Liver (tissue), 7 donors: ENCODE measurements at regions not wholly inside any gene's neighbourhood (a gene's known extent, or its start where the extent isn't known, plus 50 kb on each side); places are given as distances from the start of the nearest gene placed in this dataset.

Experiments used
- DNase-seq: peaks from one replicate; pipeline ENCODE4 v3.0.0-alpha.2; 2017; ENCODE audit warnings: low spot score
- H3K27ac ChIP-seq, 2 donors: one replicate each; pipeline ENCODE4 v1.7.0; 2013; ENCODE audit warnings: inconsistent platforms in 2 of 2, low read length in 2 of 2, control low read depth in 1 of 2, low read depth in 1 of 2, mild to moderate bottlenecking in 1 of 2
- H3K27me3 ChIP-seq, 4 donors: one replicate each; pipeline versions ENCODE4 v1.6.1 to v1.7.0; 2013; ENCODE audit warnings: low read length in 3 of 4, inconsistent platforms in 1 of 4, mild to moderate bottlenecking in 1 of 4, moderate library complexity in 1 of 4; ENCODE audit not compliant: control insufficient read depth in 4 of 4, insufficient read depth in 4 of 4
- H3K36me3 ChIP-seq, 4 donors: one replicate each; pipeline versions ENCODE4 v1.6.1 to v1.7.0; 2013; ENCODE audit warnings: low read length in 3 of 4, mild to moderate bottlenecking in 3 of 4, low read depth in 1 of 4, moderate library complexity in 1 of 4; ENCODE audit not compliant: control insufficient read depth in 4 of 4, insufficient read depth in 3 of 4
- H3K4me1 ChIP-seq, 4 donors: one replicate each; pipeline versions ENCODE4 v1.6.1 to v1.7.0; 2013; ENCODE audit warnings: low read length in 3 of 4, mild to moderate bottlenecking in 3 of 4, moderate library complexity in 1 of 4; ENCODE audit not compliant: control insufficient read depth in 4 of 4, insufficient read depth in 4 of 4
- H3K4me3 ChIP-seq, 3 donors: one replicate each; pipeline versions ENCODE4 v1.6.1 to v1.7.0; 2013; ENCODE audit warnings: low read length in 3 of 3, control low read depth in 1 of 3, low read depth in 1 of 3, mild to moderate bottlenecking in 1 of 3
- H3K9ac ChIP-seq, 2 donors: one replicate each; pipeline ENCODE4 v1.7.0; 2013; ENCODE audit warnings: low read length in 2 of 2, mild to moderate bottlenecking in 2 of 2, moderate library complexity in 2 of 2, control low read depth in 1 of 2, low read depth in 1 of 2
- H3K9me3 ChIP-seq, 4 donors: one replicate each; pipeline versions ENCODE4 v1.6.1 to v1.7.0; 2013; ENCODE audit warnings: low read length in 3 of 4; ENCODE audit not compliant: control insufficient read depth in 4 of 4
- EGR1 ChIP-seq, 2 donors: IDR thresholded peaks; 2 replicates each; pipeline ENCODE4 v1.6.1; 2016 to 2018; ENCODE audit warnings: antibody characterized with exemption in 2 of 2, low read depth in 2 of 2
- GABPA ChIP-seq, 2 donors: IDR thresholded peaks in 1 of 2; conservative IDR thresholded peaks in 1 of 2; 2 replicates each; pipeline ENCODE4 v1.6.1; 2016; ENCODE audit warnings: antibody characterized with exemption in 2 of 2, mild to moderate bottlenecking in 1 of 2, moderate library complexity in 1 of 2
- HNF4A ChIP-seq, 2 donors: conservative IDR thresholded peaks; 2 replicates each; pipeline ENCODE4 v1.6.1; 2016; ENCODE audit warnings: antibody characterized with exemption in 2 of 2, mild to moderate bottlenecking in 2 of 2
- HNF4G ChIP-seq: IDR thresholded peaks from 2 replicates; pipeline ENCODE4 v1.6.1; 2016; ENCODE audit warnings: antibody characterized with exemption
- RAD21 ChIP-seq, 2 donors: IDR thresholded peaks; 2 replicates each; pipeline ENCODE4 v1.6.1; 2016; ENCODE audit warnings: antibody characterized with exemption in 2 of 2, mild to moderate bottlenecking in 2 of 2
- SP1 ChIP-seq: IDR thresholded peaks from 2 replicates; pipeline ENCODE4 v1.6.1; 2018; ENCODE audit warnings: antibody characterized with exemption, mild to moderate bottlenecking
- TAF1 ChIP-seq: conservative IDR thresholded peaks from 2 replicates; pipeline ENCODE4 v1.6.1; 2016; ENCODE audit warnings: antibody characterized with exemption, mild to moderate bottlenecking
- WGBS: extraction: QIAGEN DNeasy Blood & Tissue Kit; methylation state at CpG from one replicate; pipeline ENCODE4 v1.1.7; 2013; 5-methylcytosine and 5-hydroxymethylcytosine counted together
- TF ChIP-seq, protein P1 (sequence below): IDR thresholded peaks from 2 replicates; pipeline ENCODE4 v1.6.1; 2016; ENCODE audit warnings: antibody characterized with exemption
- TF ChIP-seq, protein P2 (sequence below): IDR thresholded peaks from 2 replicates; pipeline ENCODE4 v1.6.1; 2016; ENCODE audit warnings: antibody characterized with exemption
- TF ChIP-seq, protein P3 (sequence below): IDR thresholded peaks from 2 replicates; pipeline ENCODE4 v1.6.1; 2016; ENCODE audit warnings: antibody characterized with exemption, mild to moderate bottlenecking
- donor health status: healthy.
- donor health status: healthy.
- donor health status: healthy.
- donor health status: healthy.

DNA sequence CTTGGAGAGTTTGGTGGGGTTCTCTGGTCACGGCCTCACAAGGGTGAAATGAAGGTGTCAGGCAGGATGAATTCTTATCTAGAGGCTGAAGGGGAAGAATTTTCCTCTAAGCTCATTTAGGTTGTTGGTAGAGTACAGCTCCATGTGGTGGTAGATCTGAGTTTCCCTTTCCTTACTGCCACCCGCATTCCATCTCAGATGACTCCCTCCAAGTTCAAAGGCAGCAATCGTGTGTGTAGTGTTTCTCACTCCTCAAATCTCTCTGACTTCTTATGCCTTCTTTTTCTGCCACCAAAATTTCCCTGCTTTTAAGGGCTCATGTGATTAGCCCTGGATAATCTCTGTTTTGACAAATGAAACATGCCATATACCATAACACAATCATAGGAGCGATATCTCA is 135.5 kb upstream of the MYOCD start:
- H3K36me3 ChIP-seq: no peaks in the 10 kb centered on the region
- no peaks in the 10 kb centered on the region for H3K9me3 ChIP-seq
- H3K4me1 ChIP-seq: no peaks in the 10 kb centered on the region
- 79% methylated on average over 4 of the region's 4 CpGs for WGBS
- H3K27me3 ChIP-seq: no peaks in the 10 kb centered on the region
- no peak for DNase-seq
- no peak overlapping the region for H3K9ac ChIP-seq
- no peak overlapping the region for H3K4me3 ChIP-seq
- TF ChIP-seq, protein P1, sequence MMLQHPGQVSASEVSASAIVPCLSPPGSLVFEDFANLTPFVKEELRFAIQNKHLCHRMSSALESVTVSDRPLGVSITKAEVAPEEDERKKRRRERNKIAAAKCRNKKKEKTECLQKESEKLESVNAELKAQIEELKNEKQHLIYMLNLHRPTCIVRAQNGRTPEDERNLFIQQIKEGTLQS: no peak
- TF ChIP-seq, protein P2, sequence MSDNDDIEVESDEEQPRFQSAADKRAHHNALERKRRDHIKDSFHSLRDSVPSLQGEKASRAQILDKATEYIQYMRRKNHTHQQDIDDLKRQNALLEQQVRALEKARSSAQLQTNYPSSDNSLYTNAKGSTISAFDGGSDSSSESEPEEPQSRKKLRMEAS: no peak
- TF ChIP-seq, protein P3, sequence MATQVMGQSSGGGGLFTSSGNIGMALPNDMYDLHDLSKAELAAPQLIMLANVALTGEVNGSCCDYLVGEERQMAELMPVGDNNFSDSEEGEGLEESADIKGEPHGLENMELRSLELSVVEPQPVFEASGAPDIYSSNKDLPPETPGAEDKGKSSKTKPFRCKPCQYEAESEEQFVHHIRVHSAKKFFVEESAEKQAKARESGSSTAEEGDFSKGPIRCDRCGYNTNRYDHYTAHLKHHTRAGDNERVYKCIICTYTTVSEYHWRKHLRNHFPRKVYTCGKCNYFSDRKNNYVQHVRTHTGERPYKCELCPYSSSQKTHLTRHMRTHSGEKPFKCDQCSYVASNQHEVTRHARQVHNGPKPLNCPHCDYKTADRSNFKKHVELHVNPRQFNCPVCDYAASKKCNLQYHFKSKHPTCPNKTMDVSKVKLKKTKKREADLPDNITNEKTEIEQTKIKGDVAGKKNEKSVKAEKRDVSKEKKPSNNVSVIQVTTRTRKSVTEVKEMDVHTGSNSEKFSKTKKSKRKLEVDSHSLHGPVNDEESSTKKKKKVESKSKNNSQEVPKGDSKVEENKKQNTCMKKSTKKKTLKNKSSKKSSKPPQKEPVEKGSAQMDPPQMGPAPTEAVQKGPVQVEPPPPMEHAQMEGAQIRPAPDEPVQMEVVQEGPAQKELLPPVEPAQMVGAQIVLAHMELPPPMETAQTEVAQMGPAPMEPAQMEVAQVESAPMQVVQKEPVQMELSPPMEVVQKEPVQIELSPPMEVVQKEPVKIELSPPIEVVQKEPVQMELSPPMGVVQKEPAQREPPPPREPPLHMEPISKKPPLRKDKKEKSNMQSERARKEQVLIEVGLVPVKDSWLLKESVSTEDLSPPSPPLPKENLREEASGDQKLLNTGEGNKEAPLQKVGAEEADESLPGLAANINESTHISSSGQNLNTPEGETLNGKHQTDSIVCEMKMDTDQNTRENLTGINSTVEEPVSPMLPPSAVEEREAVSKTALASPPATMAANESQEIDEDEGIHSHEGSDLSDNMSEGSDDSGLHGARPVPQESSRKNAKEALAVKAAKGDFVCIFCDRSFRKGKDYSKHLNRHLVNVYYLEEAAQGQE: no peak
- TF ChIP-seq SP1 (no peak), HNF4G (no peak), GABPA (IDR thresholded peaks at IDR 0.05 in 1 of 2, conservative IDR thresholded peaks at IDR 0.05 in 1 of 2) (no peak), HNF4A (conservative IDR thresholded peaks at IDR 0.05) (no peak), RAD21 (IDR thresholded peaks at IDR 0.05) (no peak)
- no peak overlapping the region for H3K27ac ChIP-seq

DNA sequence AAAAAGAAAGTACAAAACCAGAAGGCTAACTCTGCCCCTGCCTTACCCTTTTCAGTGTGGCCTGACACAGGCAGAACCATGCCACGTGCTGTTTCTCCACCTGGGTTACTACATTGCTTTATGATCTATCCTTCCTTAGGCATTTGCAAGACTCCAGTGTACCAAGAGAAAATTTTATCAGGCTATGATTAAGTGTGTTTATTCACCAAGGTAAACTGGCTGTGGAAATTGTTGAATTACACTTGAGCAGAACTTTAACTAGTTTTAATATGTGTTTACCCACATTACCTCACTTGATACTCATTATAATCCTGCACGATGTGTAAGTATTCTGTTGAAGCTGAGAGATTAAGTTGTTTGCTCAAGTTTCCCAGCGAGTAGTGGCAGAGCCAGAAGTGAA is 129.7 kb upstream of the MYOCD start:
- no peak for DNase-seq
- Histone ChIP-seq H3K4me3 (no peak overlapping the region), H3K4me1 (no peaks in the 10 kb centered on the region), H3K27ac (no peak overlapping the region), H3K9ac (no peak overlapping the region), H3K27me3 (no peaks in the 10 kb centered on the region), H3K9me3 (no peaks in the 10 kb centered on the region), H3K36me3 (no peaks in the 10 kb centered on the region)
- WGBS: 37% methylated on average over 3 of the region's 3 CpGs
- TF ChIP-seq EGR1 (IDR thresholded peaks at IDR 0.05; ENCODE audit: low read depth in 2 of 2) (no peak), TAF1 (no peak), SP1 (no peak), HNF4G (no peak)
- TF ChIP-seq, protein P3: no peak
- TF ChIP-seq, protein P1: no peak
